Stimulated activated CD4-positive, alpha-beta T cell treated with anti-CD3 and anti-CD28 coated beads, Interleukin-12 subunit alpha, Interleukin-12 subunit beta, amount 100 ng/mL, for 4 hours (primary cell): ENCODE measurements at regions not wholly inside any gene's neighbourhood (a gene's known extent, or its start where the extent isn't known, plus 50 kb on each side); places are given as distances from the start of the nearest gene placed in this dataset.
A peak's percentile ranks its signal among the peaks of the same experiment; 100 is the strongest.

Experiments
- DNase-seq: peaks from one replicate; pipeline ENCODE4 v3.0.0-alpha.2; 2020

DNA sequence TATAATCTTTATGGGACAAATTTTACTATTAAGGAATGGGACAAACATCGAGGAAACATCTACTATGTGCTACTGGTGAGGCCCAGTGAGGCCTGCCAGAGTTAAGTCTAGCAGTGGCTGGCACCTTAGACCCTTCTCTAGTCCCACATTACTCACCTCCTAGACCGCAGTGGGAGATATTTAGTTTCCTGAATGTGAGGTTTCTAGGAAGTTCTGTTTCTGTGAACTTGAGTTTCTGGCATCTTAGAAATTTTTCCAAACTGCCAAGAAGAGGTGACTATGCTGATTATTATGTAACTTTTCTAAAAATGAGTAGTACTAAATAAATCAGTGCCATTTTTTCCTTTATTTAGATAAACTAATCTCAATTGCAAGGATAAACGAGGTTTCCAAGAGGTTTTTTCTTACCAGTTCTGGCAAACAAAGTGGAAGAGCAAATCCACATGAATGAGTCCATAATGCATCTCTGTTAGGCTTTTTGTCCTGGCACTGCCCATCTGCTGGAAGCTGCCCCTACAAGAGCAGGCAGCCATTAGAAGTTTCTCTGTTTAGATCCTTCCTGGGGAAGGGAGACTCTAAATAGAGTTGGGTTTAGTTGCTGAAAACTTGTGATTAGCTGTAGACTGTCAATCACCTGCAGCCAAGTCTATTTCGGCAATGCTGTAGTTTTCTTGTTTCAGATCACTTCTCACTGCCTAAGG lies 348.7 kb downstream of the MAN2A1 start:
- no peak for DNase-seq

DNA sequence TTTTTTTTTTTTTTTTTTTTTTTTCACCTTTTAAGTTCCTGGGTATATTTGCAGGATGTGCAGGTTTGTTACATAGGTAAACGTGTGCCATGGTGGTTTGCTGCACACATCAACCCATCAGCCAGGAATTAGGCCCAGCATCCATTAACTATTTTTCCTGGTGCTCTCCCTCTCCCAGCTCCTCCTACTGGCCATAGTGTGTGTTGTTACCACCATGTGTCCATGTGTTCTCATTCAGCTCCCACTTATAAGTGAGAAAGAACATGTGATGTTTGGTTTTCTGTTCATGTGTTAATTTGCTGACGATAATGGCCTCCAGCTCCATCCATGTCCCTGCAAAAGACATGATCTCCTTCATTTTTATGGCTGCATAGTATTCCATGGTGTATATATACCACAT lies 350.5 kb downstream of the MAN2A1 start:
- no peak for DNase-seq

DNA sequence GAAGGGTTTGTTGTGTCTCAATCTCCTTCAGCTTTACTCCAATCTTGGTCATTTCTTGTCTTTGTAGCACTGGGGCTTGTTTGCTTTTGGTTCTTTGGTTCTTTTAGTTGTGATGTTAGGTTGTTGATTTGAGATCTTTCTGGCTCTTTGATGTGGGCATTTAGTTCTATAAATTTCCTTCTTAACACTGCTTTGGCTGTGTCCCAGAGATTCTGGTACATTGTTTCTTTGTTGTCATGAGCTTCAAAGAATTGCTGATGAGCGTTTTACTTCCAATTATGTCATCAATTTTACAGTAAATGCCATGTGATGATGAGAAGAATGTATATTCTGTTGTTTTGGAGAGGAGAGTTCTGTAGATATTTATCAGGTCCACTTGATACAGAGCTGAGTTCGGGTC lies 353.3 kb downstream of the MAN2A1 start:
- no peak for DNase-seq

DNA sequence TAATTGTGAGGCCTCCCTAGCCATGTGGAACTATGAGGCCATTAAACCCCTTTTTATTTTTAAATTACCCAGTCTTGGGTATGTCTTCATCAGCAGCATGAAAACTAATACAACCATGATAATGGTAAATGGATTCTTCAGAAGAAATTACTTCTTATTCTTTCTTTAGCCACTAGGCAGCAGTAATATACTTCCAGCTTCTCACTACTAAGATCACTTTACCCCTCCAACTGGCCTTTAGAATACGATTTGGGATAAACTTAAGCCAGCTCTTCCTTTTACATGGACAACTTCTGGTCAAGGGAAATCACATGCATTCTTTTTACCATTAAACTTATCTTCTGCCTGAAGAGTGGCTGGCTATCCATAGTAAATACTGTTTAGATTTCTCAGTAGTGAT lies 355.4 kb downstream of the MAN2A1 start:
- no peak for DNase-seq

DNA sequence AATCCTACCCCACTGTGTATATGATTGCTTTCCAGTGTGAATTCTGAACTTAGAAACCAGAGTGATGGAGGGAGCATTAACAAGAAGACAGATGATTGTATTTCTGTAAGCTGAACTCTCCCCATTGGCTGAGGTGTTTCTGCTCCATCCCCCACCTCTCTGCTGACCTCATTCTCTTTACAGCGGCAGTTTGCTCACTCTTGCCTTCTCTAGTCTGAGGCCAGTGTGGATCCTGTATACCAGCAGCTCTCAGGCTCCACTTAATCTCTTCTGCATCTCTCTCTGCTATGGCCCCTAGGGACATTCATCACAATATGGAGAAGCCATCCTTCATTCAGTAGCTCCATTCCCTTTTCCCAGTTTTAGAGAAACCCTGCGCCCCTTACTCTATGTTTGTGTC lies 358.8 kb downstream of the MAN2A1 start:
- DNase-seq: no peak

DNA sequence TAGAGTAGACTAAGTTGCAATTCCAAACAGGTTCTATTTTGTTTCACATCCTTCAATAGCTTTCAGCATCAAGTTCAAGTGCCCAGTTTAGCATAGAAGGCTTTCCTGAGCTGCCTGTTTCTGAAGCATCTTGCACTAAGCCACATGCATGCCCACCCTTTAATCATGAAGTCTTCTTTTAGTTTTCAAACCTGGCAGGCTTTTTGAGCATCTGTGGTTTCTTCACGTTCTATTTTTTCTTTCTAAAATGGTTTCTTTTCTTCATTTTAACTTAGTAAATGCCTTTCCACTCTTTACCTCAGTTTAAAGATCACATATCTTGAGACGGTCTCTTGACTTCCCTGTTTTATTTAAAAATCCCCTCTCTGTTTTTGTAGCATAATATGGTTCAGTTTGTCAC lies 360.1 kb downstream of the MAN2A1 start:
- no peak for DNase-seq

DNA sequence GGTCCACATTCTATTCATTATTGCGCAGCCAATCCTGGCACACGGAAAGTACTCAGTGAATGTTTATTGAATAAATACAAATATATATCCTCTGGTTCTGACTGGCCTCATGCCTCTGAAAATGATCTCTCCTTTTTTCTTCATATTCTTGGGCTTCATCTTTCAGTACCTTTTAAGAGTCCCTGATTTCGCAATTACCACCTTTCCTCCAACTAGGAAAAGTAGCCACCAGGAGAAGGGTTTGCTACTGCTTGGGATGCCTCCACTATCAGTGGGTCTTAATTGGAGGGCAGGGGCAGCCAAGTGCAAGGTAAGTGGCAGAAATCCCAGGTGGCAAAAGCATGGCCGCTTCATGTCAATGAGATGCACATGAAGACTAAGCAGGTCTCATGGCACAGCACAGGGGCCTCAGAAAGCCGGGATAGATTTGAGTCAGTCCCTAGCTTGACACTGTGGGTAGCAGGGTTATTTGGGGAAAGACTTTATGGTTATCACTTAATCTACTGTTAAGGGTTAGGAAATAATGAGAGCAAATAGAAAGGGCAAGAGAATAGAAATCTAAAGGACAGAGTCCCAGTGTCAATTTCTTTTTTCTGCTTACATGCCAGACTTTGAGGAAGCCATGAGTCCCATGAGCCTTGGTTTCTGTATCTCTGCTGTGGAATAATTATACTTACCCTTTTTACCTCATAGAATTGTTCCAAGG lies 361.1 kb downstream of the MAN2A1 start:
- no peak for DNase-seq

DNA sequence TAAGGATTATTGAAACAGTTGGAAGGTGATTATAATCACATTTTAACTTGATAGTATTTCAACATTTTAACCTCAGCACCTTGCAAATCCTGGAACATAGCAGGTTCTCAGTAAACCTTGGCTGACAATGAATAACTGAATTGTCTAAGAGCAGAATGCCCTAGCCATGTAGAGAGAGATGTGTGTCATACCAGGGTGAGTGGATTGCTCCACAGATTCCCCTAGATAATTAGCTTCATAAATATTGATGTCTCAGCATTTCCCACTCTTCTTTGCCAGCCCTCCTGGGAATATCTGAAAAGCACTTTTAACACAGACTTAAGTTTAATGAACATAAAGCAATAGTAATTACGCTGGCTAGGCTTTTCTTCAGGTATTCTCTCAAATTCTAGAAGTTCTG lies 363.5 kb downstream of the MAN2A1 start:
- DNase-seq: no peak

DNA sequence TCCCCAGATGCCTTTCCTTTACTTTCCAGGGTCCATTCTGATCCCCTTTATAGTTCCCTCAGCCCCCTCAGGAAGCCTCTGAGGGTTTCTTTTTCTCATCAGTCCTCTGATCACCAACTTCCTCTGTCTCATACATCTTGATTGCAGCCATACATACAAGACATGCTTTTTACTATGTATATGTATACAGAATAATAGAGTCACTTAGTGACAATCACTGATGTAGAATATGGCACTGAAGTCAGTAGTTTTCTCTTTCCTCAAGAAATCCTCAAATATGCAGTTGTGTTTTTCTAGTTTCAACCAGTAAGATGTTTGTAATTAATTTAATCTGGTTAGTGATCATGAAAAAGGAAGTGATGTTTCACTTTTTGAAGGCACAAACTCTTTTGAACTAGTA lies 364.1 kb downstream of the MAN2A1 start:
- DNase-seq: no peak

DNA sequence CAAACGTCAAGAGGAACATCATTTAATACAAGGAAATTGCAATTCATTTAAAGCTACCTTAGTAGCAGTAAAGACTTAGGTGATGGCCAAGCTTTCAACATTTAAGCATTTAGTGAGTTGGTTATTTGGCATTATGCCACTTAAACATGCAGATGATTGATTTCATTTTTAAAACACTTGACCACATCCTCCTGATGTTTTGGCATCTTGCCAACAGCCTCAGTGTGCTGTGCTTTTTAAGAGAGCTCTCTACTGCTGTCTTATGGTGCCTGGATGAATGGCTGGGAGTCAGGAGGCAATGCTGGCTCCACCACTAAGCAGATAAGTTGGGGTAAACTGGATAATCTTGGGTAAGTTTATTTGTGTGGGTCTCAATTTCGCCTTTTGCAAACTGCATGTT lies 364.5 kb downstream of the MAN2A1 start:
- DNase-seq: peak; percentile 23

DNA sequence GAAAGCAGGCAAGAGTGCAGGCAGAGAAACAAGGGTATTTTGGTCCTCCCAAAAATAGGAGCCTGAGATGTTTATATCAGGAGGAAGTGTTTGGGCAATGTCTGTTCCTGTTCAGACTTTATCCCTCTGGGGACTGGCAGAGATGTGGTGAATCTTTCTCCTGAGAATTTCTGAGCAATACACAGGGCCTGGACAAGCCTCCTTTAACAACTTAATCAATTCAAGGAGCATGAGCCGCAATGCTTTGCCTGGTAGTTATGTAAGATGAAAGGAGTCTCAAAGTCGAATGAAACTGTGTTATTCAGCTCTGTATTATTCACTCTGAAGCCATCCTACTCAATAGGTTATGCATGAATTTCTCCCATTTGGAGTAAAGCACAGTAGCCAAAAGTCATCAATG lies 365.6 kb downstream of the MAN2A1 start:
- no peak for DNase-seq

DNA sequence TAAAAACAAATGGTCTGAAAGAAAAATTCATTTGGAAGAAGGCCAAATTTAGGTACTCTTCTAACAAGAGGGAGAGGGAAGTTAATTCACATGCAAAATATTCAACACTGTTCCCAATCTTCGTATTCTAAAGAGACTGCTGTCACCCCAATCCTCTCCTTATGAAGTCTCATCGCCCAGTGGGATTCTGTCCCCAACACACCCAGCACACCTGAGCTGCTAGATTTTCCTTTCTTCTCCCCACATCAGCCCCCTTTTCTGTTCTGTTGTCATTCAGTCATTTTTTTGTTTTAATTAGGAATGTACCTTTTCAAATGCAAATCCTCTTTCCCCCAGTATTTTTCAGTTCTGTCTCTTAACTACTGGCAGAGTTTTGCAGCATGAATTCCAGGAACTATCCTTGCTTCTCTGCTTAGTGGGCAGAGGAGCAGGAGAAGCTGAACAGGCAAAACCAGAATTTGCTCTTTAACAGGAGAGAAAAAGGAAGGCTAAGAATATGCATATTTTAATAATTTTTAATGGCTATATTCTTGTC lies 366.9 kb downstream of the MAN2A1 start:
- DNase-seq: no peak

DNA sequence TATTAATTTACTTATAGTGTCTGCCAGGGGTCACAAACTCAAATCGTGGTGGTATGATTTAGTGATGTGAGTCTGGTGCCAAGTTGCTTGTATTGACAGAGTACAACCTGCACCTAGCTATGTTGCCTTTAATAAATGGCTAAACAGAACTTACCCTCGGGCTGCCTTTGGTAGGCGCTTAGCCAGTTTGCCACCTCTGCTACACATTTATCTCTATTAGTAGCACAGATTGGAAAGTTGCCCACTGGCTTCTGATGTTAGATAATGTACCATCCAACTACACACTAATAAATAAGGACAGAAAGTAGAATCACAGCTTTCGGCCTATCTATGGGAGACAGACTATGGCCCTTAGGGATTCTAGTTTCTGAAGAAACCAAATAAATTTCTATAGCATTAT lies 368.4 kb downstream of the MAN2A1 start:
- DNase-seq: no peak

DNA sequence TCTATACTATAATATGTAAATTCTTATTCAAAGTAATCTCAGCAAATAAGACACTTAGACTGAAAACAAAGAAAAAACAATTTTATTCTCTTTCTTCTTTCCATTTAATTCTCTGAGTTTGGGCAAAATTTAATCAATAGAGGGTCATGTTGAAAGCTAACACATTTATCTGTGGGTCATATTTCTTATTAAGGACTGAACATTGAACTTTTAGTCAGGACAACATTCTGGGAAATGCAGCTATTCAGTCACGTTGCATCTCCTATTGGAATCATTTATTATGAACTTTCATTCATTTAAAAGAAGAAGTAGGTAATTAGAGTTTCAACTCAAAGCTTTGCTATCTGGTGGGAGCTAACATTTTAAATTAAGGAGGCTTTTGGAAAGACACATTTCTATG lies 372.5 kb downstream of the MAN2A1 start:
- no peak for DNase-seq

DNA sequence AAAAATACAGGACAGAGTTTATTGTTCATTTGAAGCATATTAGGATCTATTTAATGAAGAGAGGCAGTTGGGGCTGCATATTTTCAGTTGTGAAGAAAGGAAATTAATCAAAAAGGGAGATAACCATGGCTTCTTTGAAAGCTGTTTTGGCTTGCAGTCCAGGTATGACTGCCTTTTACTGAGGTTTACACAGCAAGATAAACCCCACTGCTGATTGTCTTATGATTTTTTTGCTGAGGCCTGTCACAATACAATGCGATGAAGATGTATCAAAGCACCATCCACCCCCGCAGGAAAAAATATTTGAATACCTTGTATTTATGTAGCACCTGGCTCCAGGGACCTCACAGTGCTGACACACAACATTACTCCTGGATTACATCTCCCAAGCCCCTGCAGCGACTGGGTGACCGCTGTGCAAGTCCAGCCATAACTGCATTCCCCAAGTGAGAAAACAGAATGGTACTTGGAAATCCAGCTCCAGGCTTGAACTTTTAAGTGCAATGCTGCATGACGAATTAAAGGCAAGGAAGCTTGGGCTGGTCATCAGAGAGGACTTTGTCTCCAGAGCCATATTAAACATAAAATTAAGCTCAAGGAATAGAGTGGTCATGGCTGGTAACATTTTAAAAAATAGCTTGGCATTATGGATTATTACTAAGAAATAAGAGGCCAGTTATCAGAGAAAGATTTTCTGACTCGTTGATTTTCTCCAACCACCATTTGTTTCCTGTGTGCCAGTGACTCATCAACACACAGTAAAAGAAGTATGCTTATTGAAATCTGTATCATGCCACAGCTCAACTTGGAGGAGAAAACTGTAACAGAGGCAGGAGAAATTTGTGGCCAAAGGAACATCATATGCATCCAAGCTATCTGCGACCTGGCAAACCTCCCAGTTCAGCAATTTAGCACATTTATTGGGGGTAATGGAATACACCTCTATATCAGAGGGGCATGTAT lies 374.2 kb downstream of the MAN2A1 start:
- DNase-seq: no peak

DNA sequence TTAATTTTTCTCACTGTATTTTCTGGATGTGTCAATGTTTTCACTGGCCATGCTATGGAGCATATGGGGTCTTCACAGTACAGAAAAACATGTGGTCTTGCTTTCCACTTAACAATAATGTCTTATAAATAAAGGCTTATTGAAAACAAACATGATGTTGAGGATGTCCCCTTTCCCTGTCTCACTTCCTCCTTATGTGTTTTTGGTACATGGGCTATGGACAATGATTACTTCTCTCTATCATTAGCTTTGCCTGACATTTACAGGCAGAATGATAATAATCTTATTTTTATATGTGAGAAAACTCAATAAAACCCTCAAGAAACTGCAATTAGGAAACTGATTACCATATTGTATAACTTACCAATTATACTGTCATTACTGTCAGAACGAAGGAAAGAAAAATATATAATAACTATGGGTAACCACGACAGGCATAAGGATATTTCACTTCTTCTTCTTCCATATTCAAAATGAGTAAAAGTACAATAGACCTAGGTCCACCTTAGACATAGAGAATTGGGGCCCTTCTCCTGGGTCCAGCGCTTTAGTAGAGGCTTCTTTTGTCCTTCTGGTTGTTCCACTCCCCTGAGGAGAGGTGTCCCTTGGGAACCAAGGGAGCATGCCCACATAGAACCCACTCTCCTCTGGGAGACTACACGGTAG lies 375.0 kb downstream of the MAN2A1 start:
- no peak for DNase-seq

DNA sequence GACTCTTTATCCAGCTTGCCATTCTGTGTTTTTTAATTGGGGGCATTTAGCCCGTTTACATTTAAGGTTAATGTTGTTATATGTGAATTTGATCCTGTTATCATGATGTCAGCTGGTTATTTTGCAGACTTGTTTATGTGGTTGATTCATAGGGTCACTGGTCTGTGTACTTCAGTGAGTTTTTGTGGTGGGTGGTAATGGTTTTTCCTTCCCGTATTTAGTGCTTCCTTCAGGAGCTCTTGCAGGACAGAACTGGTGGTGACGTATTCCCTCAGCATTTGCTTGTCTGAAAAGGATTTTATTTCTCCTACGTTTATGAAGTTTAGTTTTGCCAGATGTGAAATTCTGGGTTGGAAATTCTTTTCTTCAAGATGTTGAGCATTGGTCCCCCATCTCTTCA lies 381.1 kb downstream of the MAN2A1 start:
- DNase-seq: no peak

DNA sequence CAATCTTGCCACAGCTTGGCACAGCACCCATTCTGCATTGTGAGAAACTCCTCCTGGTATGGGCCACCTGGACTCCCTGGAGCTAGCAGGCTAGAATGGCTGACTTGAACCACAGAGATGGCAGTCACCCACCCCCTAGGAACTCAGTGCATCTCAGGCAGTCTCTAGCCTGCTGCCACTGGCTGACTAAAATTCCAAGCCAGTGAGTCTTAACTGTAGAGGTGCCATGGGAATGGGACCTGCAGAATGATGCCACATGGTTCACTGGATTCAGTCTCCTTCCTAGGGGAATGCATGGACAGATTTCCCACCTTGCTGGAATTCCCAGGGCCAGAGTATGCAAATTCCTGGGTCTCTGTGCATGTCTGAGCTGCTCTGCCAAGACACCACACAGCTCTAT lies 382.9 kb downstream of the MAN2A1 start:
- DNase-seq: no peak

DNA sequence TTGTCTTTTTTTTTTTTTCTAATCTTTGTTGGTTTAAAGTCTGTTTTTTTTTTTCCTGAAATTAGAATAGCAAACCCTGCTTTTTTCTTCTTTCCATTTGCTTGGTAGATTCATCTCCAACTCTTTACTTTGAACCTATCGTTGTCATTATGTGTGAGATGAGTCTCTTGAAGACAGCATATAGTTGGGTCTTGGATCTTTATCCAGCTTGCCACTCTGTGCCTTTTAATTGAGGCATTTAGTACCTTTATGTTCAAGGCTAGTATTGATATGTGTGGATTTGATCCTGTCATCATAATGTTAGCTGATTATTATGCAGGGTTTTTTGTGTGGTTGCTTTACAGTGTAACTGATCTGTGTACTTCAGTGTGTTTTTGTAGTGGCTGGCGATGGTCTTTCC lies 383.8 kb downstream of the MAN2A1 start:
- DNase-seq: no peak

DNA sequence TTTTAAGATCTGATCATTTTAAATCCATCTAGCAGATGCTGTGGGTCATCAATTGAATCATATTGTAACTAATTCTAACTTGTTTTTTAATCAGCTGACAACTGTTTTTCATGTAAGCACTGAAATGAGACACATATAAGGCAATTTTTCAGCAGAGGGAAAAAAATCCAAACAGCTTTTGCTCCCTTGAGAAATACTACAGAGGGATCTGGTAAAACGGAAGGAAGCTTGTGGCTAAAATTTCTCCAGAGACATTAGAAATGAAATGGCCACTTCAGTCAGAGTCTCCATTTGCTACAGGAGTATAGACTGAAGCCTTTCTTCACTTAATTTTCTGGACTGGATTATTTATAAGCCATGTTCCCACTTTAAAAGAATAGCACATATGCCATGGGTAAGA lies 385.9 kb downstream of the MAN2A1 start:
- DNase-seq: no peak

DNA sequence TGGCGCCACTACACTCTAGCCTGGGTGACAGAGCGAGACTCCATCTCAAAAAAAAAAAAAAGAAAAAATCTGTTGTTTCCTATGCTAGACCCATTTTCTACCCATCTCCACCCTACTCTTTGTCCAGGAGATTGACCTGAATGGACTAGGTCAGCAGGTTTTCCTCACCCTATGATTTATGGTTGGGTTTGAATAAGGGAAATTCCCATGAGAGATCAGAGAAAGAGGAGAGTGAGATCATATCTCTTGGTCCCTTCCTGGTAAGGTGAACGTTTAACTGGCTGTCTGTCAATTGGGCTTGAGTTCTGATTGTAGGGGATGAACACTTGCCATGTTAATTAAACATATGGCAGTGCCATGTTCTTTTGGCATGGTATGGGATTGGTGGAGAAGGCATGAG lies 387.4 kb downstream of the MAN2A1 start:
- no peak for DNase-seq

DNA sequence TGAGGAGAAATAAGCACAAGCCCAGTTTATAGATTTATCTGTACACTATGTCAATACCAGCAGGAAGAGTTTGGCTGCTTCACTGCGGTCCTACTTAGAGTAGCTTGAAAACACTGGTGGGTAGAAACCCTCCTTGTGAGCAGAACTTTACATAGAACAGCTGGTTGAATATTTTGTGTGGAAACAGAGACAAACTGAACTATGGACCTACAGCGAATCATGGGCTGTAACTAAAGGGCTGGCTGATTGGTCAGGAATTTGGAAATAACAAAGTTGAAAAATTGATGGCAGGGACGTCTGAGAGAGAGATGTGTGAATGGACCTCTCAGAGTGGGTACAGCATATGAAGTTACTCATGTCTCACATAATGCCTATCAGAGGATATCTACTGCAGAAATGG lies 392.5 kb downstream of the MAN2A1 start:
- no peak for DNase-seq

DNA sequence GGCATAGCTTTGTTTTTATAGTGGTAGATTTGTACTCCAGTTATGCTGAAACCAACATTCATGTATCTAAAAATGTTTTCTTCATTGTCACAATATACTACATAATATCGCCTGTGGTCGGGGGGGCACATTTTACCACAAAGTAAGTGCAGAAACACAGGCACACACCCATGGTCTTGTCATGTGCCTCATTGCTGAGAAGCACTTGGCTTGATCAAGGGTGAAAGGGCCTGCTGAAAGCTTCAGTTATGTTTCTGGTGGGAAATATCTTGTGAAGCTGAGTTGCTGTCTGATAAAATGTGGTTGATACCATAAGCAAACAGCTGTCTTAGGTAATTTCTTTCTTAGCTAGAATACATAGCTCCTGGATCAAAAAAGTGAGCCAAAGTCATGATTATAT lies 393.1 kb downstream of the MAN2A1 start:
- DNase-seq: no peak
